GM23248 (cell line): ENCODE measurements at regions not wholly inside any gene's neighbourhood (a gene's known extent, or its start where the extent isn't known, plus 50 kb on each side); places are given as distances from the start of the nearest gene placed in this dataset.

Experiments
- EZH2 ChIP-seq: fragments of 200-600 bp; sonication (generic); IDR thresholded peaks from 2 replicates; pipeline ENCODE4 v1.6.1; 2018; ENCODE audit warnings: antibody characterized with exemption, mild to moderate bottlenecking; ENCODE audit not compliant: insufficient read depth, poor library complexity, severe bottlenecking
- EZH2phosphoT487 ChIP-seq: fragments of 200-600 bp; sonication (generic); IDR thresholded peaks from 2 replicates; pipeline ENCODE4 v1.6.1; 2018; ENCODE audit warnings: antibody characterized with exemption, moderate library complexity, mild to moderate bottlenecking, low read depth; ENCODE audit not compliant: insufficient read depth

GRCh38 chr4:54909961-54910360, 215.4 kb downstream of the KDR start:
- TF ChIP-seq EZH2phosphoT487 = no peak
- no peak for TF ChIP-seq EZH2
